Neural progenitor cell (in vitro differentiated cells): ENCODE measurements at regions not wholly inside any gene's neighbourhood (a gene's known extent, or its start where the extent isn't known, plus 50 kb on each side); places are given as distances from the start of the nearest gene placed in this dataset.

Experiments used
- DNase-seq: peaks from one replicate; pipeline ENCODE4 v3.0.0-alpha.2; 2016; ENCODE audit warnings: low spot score
- H2AFZ ChIP-seq: fragments of 200-600 bp; sonication (generic); replicated peaks from 2 replicates; pipeline ENCODE4 v1.6.1; 2016; ENCODE audit warnings: antibody characterized with exemption
- H3F3A ChIP-seq: fragments of 200-600 bp; sonication (generic); 2 replicates; pipeline ENCODE4 v1.6.1; 2016; ENCODE audit warnings: antibody characterized with exemption, low read depth
- H3K27ac ChIP-seq: fragments of 200-600 bp; sonication (generic); 2 replicates; pipeline ENCODE4 v1.5.1; 2016; ENCODE audit warnings: mild to moderate bottlenecking
- H3K27me3 ChIP-seq: fragments of 200-600 bp; sonication (generic); 2 replicates; pipeline ENCODE4 v1.6.1; 2016; ENCODE audit warnings: mild to moderate bottlenecking, moderate library complexity
- H3K36me3 ChIP-seq: fragments of 200-600 bp; sonication (generic); 2 replicates; pipeline ENCODE4 v1.5.1; 2016
- H3K4me1 ChIP-seq: fragments of 200-600 bp; sonication (generic); 2 replicates; pipeline ENCODE4 v1.6.1; 2016; ENCODE audit warnings: mixed run types
- H3K4me2 ChIP-seq: fragments of 200-600 bp; sonication (generic); 2 replicates; pipeline ENCODE4 v1.6.1; 2016
- H3K4me3 ChIP-seq: fragments of 200-600 bp; sonication (generic); 2 replicates; pipeline ENCODE4 v1.5.1; 2016
- H3K79me2 ChIP-seq: fragments of 200-600 bp; sonication (generic); 2 replicates; pipeline ENCODE4 v1.6.1; 2016; ENCODE audit warnings: low read depth
- H3K9ac ChIP-seq: fragments of 200-600 bp; sonication (generic); 2 replicates; pipeline ENCODE4 v1.6.1; 2016
- H3K9me3 ChIP-seq: fragments of 200-600 bp; sonication (generic); 2 replicates; pipeline ENCODE4 v1.5.1; 2016; ENCODE audit warnings: low read depth
- H4K20me1 ChIP-seq: fragments of 200-600 bp; sonication (generic); 2 replicates; pipeline ENCODE4 v1.6.1; 2016; ENCODE audit warnings: low read depth
- H3K27ac Mint-ChIP-seq: 3 replicates; pipeline ENCODE4 v1.8.0; 2021; ENCODE audit warnings: mixed read lengths
- H3K27me3 Mint-ChIP-seq: 2 replicates; pipeline ENCODE4 v1.8.0; 2022; ENCODE audit warnings: low read depth, mild to moderate bottlenecking, inconsistent platforms, moderate library complexity, mixed read lengths; ENCODE audit not compliant: insufficient read depth
- H3K36me3 Mint-ChIP-seq: 3 replicates; pipeline ENCODE4 v1.8.0; 2021; ENCODE audit warnings: mixed read lengths
- H3K4me1 Mint-ChIP-seq: 3 replicates; pipeline ENCODE4 v1.8.0; 2021; ENCODE audit warnings: mixed read lengths
- H3K4me3 Mint-ChIP-seq: 3 replicates; pipeline ENCODE4 v1.8.0; 2021; ENCODE audit warnings: mild to moderate bottlenecking, moderate library complexity, mixed read lengths
- H3K9me3 Mint-ChIP-seq: 3 replicates; pipeline ENCODE4 v1.8.0; 2020; ENCODE audit warnings: mixed read lengths
- CTCF ChIP-seq: fragments of 200-600 bp; sonication (generic); IDR thresholded peaks from 2 replicates; pipeline ENCODE4 v1.5.1; 2017; ENCODE audit warnings: antibody characterized with exemption, mild to moderate bottlenecking
- EZH2 ChIP-seq: fragments of 200-600 bp; sonication (generic); IDR thresholded peaks from 2 replicates; pipeline ENCODE4 v1.6.1; 2017; ENCODE audit warnings: antibody characterized with exemption, mild to moderate bottlenecking, moderate library complexity
- EZH2phosphoT487 ChIP-seq: fragments of 200-600 bp; sonication (generic); IDR thresholded peaks from 2 replicates; pipeline ENCODE4 v1.6.1; 2017; ENCODE audit warnings: antibody characterized with exemption

- H2AFZ ChIP-seq: no peak overlapping the region
These were observed 1322.9 kb upstream of the TMEFF2 start for GRCh38 chr2:193517615-193518014.

GRCh38 chr2:193506035-193506434 lies 1311.3 kb upstream of the TMEFF2 start:
- Histone ChIP-seq H3K27ac (no peak overlapping the region), H3F3A (no peaks in the 10 kb centered on the region), H3K79me2 (peaks cover 18% of the 10 kb centered on the region), H3K9ac (no peak overlapping the region), H3K4me3 (no peak overlapping the region), H4K20me1 (no peaks in the 10 kb centered on the region), H3K27me3 (no peaks in the 10 kb centered on the region), H3K9me3 (no peaks in the 10 kb centered on the region), H3K4me2 (no peak overlapping the region), H3K36me3 (no peaks in the 10 kb centered on the region), H2AFZ (no peak overlapping the region), H3K4me1 (no peaks in the 10 kb centered on the region)
- TF ChIP-seq CTCF (no peak), EZH2 (no peak), EZH2phosphoT487 (no peak)
- H3K9me3 Mint-ChIP-seq: peaks cover 5% of the 10 kb centered on the region
- H3K36me3 Mint-ChIP-seq: no peaks in the 10 kb centered on the region
- peaks cover 3% of the 10 kb centered on the region for H3K27me3 Mint-ChIP-seq
- no peak overlapping the region for H3K27ac Mint-ChIP-seq
- no peak for DNase-seq
- no peak overlapping the region for H3K4me3 Mint-ChIP-seq
- H3K4me1 Mint-ChIP-seq: peaks cover 7% of the 10 kb centered on the region

More at GRCh38 chr2:193517615-193518014, 1322.9 kb upstream of the TMEFF2 start:
- Histone ChIP-seq H3K79me2 (no peaks in the 10 kb centered on the region), H3K4me1 (no peaks in the 10 kb centered on the region), H3K4me3 (no peak overlapping the region), H4K20me1 (no peaks in the 10 kb centered on the region), H3K27ac (no peak overlapping the region), H3K27me3 (no peaks in the 10 kb centered on the region), H3K4me2 (no peak overlapping the region), H3K9ac (no peak overlapping the region), H3F3A (no peaks in the 10 kb centered on the region), H3K36me3 (no peaks in the 10 kb centered on the region), H3K9me3 (no peaks in the 10 kb centered on the region)
- peaks cover 8% of the 10 kb centered on the region for H3K4me1 Mint-ChIP-seq
- TF ChIP-seq EZH2phosphoT487: no peak
- no peak for TF ChIP-seq CTCF
- no peak for TF ChIP-seq EZH2
- H3K9me3 Mint-ChIP-seq: peaks cover 5% of the 10 kb centered on the region
- H3K27me3 Mint-ChIP-seq: no peaks in the 10 kb centered on the region
- H3K4me3 Mint-ChIP-seq: no peak overlapping the region
- H3K36me3 Mint-ChIP-seq: no peaks in the 10 kb centered on the region
- no peak overlapping the region for H3K27ac Mint-ChIP-seq
- no peak for DNase-seq

GRCh38 chr2:193505620-193506019 lies 1310.9 kb upstream of the TMEFF2 start:
- no peaks in the 10 kb centered on the region for H3K9me3 ChIP-seq
- no peak overlapping the region for H3K9ac ChIP-seq
- no peaks in the 10 kb centered on the region for H3K4me1 ChIP-seq
- H3K36me3 ChIP-seq: no peaks in the 10 kb centered on the region
- no peak for DNase-seq
- no peak overlapping the region for H3K4me3 ChIP-seq
- H3K4me1 Mint-ChIP-seq: peaks cover 7% of the 10 kb centered on the region
- H3K9me3 Mint-ChIP-seq: peaks cover 5% of the 10 kb centered on the region
- no peaks in the 10 kb centered on the region for H3K36me3 Mint-ChIP-seq
- H4K20me1 ChIP-seq: no peaks in the 10 kb centered on the region
- H3K27ac Mint-ChIP-seq: no peak overlapping the region
- H2AFZ ChIP-seq: no peak overlapping the region
- peaks cover 3% of the 10 kb centered on the region for H3K27me3 Mint-ChIP-seq
- H3F3A ChIP-seq: no peaks in the 10 kb centered on the region
- peaks cover 18% of the 10 kb centered on the region for H3K79me2 ChIP-seq
- H3K4me3 Mint-ChIP-seq: no peak overlapping the region
- H3K4me2 ChIP-seq: no peak overlapping the region
- TF ChIP-seq EZH2 (no peak), EZH2phosphoT487 (no peak), CTCF (no peak)
- no peak overlapping the region for H3K27ac ChIP-seq
- H3K27me3 ChIP-seq: no peaks in the 10 kb centered on the region
